Effector memory CD8-positive, alpha-beta T cell (primary cell): ENCODE measurements at regions not wholly inside any gene's neighbourhood (a gene's known extent, or its start where the extent isn't known, plus 50 kb on each side); places are given as distances from the start of the nearest gene placed in this dataset.
"Not testable (repeated sequence)": the region's sequence is repeated elsewhere in the genome, so short reads cannot be mapped to it uniquely, and the experiment has no call there.

ENCODE experiments used
- ATAC-seq: fragments of 150-1000 bp; cut with Tn5 transposase; replicated peaks from 2 replicates; pipeline ENCODE4 v1.10.0; 2021; ENCODE audit warnings: mild to moderate bottlenecking, moderate library complexity
- DNase-seq, 3 experiments: peaks; one replicate each; pipeline ENCODE4 v3.0.0; 2021
- H3K27ac Mint-ChIP-seq, 2 donors: one replicate each; pipeline ENCODE4 v1.8.0; 2022; ENCODE audit warnings: mild to moderate bottlenecking in 2 of 2, mixed read lengths in 2 of 2, moderate library complexity in 2 of 2
- H3K27me3 Mint-ChIP-seq, 2 donors: one replicate each; pipeline ENCODE4 v1.8.0; 2022; ENCODE audit warnings: mixed read lengths in 2 of 2
- H3K36me3 Mint-ChIP-seq: one replicate; pipeline ENCODE4 v1.8.0; 2022; ENCODE audit warnings: mild to moderate bottlenecking, moderate library complexity, mixed read lengths; ENCODE audit not compliant: insufficient read depth
- H3K4me1 Mint-ChIP-seq, 2 donors: one replicate each; pipeline ENCODE4 v1.8.0; 2022; ENCODE audit warnings: low read depth in 2 of 2, mixed read lengths in 2 of 2
- H3K4me3 Mint-ChIP-seq, 2 donors: one replicate each; pipeline ENCODE4 v1.8.0; 2022; ENCODE audit warnings: mild to moderate bottlenecking in 2 of 2, mixed read lengths in 2 of 2, moderate library complexity in 2 of 2
- H3K9me3 Mint-ChIP-seq, 2 donors: one replicate each; pipeline ENCODE4 v1.8.0; 2022; ENCODE audit warnings: mixed read lengths in 2 of 2

- Mint-ChIP-seq H3K9me3 (peaks cover 0 to 11% of the 10 kb centered on the region in 2 donors), H3K36me3 (no peaks in the 10 kb centered on the region), H3K4me1 (no peaks in the 10 kb centered on the region), H3K27ac (no peak overlapping the region), H3K27me3 (no peaks in the 10 kb centered on the region), H3K4me3 (no peak overlapping the region)
- ATAC-seq, result no peak
- DNase-seq, result no peak
Observed at GRCh38 chr19:28299649-28300048, 913.3 kb downstream of the UQCRFS1 start.

- Mint-ChIP-seq H3K36me3 (no peaks in the 10 kb centered on the region), H3K27me3 (peaks cover 0 to 5% of the 10 kb centered on the region in 2 donors), H3K4me1 (no peaks in the 10 kb centered on the region), H3K4me3 (no peak overlapping the region), H3K9me3 (no peaks in the 10 kb centered on the region), H3K27ac (no peak overlapping the region)
- DNase-seq (no peak), ATAC-seq (no peak)
Observed at GRCh38 chr19:28297586-28298157, 915.3 kb downstream of the UQCRFS1 start.

GRCh38 chr19:28297036-28297435, 915.9 kb downstream of the UQCRFS1 start:
- Mint-ChIP-seq H3K27ac (no peak overlapping the region), H3K27me3 (peaks cover 0 to 6% of the 10 kb centered on the region in 2 donors), H3K9me3 (peaks cover 0 to 2% of the 10 kb centered on the region in 2 donors), H3K4me1 (no peaks in the 10 kb centered on the region), H3K36me3 (no peaks in the 10 kb centered on the region), H3K4me3 (no peak overlapping the region)
- no peak for ATAC-seq
- no peak for DNase-seq

GRCh38 chr19:28296506-28296905, 916.4 kb downstream of the UQCRFS1 start:
- Mint-ChIP-seq H3K4me3 (no peak overlapping the region), H3K36me3 (no peaks in the 10 kb centered on the region), H3K27me3 (peaks cover 0 to 11% of the 10 kb centered on the region in 2 donors), H3K9me3 (peaks cover 4 to 7% of the 10 kb centered on the region in 2 donors), H3K4me1 (no peaks in the 10 kb centered on the region), H3K27ac (no peak overlapping the region)
- DNase-seq, result no peak
- ATAC-seq, result no peak

GRCh38 chr19:28294975-28295374, 918.0 kb downstream of the UQCRFS1 start:
- H3K27me3 Mint-ChIP-seq, result peaks cover 0 to 13% of the 10 kb centered on the region in 2 donors
- ATAC-seq, H3K36me3 Mint-ChIP-seq, DNase-seq, H3K4me1 Mint-ChIP-seq, H3K9me3 Mint-ChIP-seq, H3K4me3 Mint-ChIP-seq, H3K27ac Mint-ChIP-seq: not testable (repeated sequence)

GRCh38 chr19:28294395-28294794, 918.6 kb downstream of the UQCRFS1 start:
- Mint-ChIP-seq H3K4me3 (no peak overlapping the region), H3K36me3 (no peaks in the 10 kb centered on the region), H3K27ac (no peak overlapping the region), H3K9me3 (peaks cover 5 to 9% of the 10 kb centered on the region in 2 donors), H3K4me1 (no peaks in the 10 kb centered on the region), H3K27me3 (peaks cover 0 to 13% of the 10 kb centered on the region in 2 donors)
- no peak for DNase-seq
- no peak for ATAC-seq

GRCh38 chr19:28293685-28294084, 919.3 kb downstream of the UQCRFS1 start:
- H3K27ac Mint-ChIP-seq, result no peak overlapping the region
- peaks cover 0 to 13% of the 10 kb centered on the region in 2 donors for H3K27me3 Mint-ChIP-seq
- H3K9me3 Mint-ChIP-seq, result peaks cover 5 to 9% of the 10 kb centered on the region in 2 donors
- no peak overlapping the region for H3K4me3 Mint-ChIP-seq
- H3K36me3 Mint-ChIP-seq, result no peaks in the 10 kb centered on the region
- ATAC-seq (no peak), DNase-seq (no peak)
- no peaks in the 10 kb centered on the region for H3K4me1 Mint-ChIP-seq

GRCh38 chr19:28292822-28293500, 920.0 kb downstream of the UQCRFS1 start:
- Mint-ChIP-seq H3K4me3 (no peak overlapping the region), H3K4me1 (no peaks in the 10 kb centered on the region), H3K36me3 (no peaks in the 10 kb centered on the region), H3K27ac (no peak overlapping the region), H3K27me3 (peaks cover 0 to 13% of the 10 kb centered on the region in 2 donors), H3K9me3 (peaks cover 5 to 9% of the 10 kb centered on the region in 2 donors)
- ATAC-seq, result no peak
- DNase-seq, result no peak

GRCh38 chr19:28291874-28292273, 921.1 kb downstream of the UQCRFS1 start:
- DNase-seq (no peak), ATAC-seq (no peak)
- Mint-ChIP-seq H3K9me3 (peaks cover 5 to 9% of the 10 kb centered on the region in 2 donors), H3K4me1 (no peaks in the 10 kb centered on the region), H3K27me3 (peaks cover 0 to 13% of the 10 kb centered on the region in 2 donors), H3K4me3 (no peak overlapping the region), H3K36me3 (no peaks in the 10 kb centered on the region), H3K27ac (no peak overlapping the region)

GRCh38 chr19:28290963-28291657, 921.8 kb downstream of the UQCRFS1 start:
- H3K4me3 Mint-ChIP-seq, result no peak overlapping the region
- H3K27me3 Mint-ChIP-seq, result peaks cover 0 to 20% of the 10 kb centered on the region in 2 donors
- no peaks in the 10 kb centered on the region for H3K4me1 Mint-ChIP-seq
- peaks cover 5 to 9% of the 10 kb centered on the region in 2 donors for H3K9me3 Mint-ChIP-seq
- ATAC-seq, result no peak
- H3K36me3 Mint-ChIP-seq, result no peaks in the 10 kb centered on the region
- H3K27ac Mint-ChIP-seq, result no peak overlapping the region
- no peak for DNase-seq

GRCh38 chr19:28289295-28290063, 923.5 kb downstream of the UQCRFS1 start:
- Mint-ChIP-seq H3K4me1 (no peaks in the 10 kb centered on the region), H3K27me3 (peaks cover 0 to 24% of the 10 kb centered on the region in 2 donors), H3K9me3 (peaks cover 5 to 9% of the 10 kb centered on the region in 2 donors), H3K36me3 (no peaks in the 10 kb centered on the region), H3K4me3 (no peak overlapping the region), H3K27ac (no peak overlapping the region)
- DNase-seq, result no peak
- no peak for ATAC-seq

GRCh38 chr19:28288572-28289264, 924.2 kb downstream of the UQCRFS1 start:
- Mint-ChIP-seq H3K27me3 (peaks cover 2 to 28% of the 10 kb centered on the region in 2 donors), H3K36me3 (no peaks in the 10 kb centered on the region), H3K4me1 (no peaks in the 10 kb centered on the region), H3K9me3 (peaks cover 7 to 11% of the 10 kb centered on the region in 2 donors), H3K27ac (no peak overlapping the region), H3K4me3 (no peak overlapping the region)
- ATAC-seq (no peak), DNase-seq (no peak)

- Mint-ChIP-seq H3K4me1 (no peaks in the 10 kb centered on the region), H3K9me3 (peaks cover 2 to 18% of the 10 kb centered on the region in 2 donors), H3K27ac (no peak overlapping the region), H3K36me3 (no peaks in the 10 kb centered on the region), H3K27me3 (peaks cover 19 to 40% of the 10 kb centered on the region in 2 donors), H3K4me3 (no peak overlapping the region)
- no peak for DNase-seq
- no peak for ATAC-seq
Observed at GRCh38 chr19:28285917-28286316, 927.0 kb downstream of the UQCRFS1 start.
